ENCODE measurements at regions not wholly inside any gene's neighbourhood (a gene's known extent, or its start where the extent isn't known, plus 50 kb on each side); places are given as distances from the start of the nearest gene placed in this dataset.

DNA sequence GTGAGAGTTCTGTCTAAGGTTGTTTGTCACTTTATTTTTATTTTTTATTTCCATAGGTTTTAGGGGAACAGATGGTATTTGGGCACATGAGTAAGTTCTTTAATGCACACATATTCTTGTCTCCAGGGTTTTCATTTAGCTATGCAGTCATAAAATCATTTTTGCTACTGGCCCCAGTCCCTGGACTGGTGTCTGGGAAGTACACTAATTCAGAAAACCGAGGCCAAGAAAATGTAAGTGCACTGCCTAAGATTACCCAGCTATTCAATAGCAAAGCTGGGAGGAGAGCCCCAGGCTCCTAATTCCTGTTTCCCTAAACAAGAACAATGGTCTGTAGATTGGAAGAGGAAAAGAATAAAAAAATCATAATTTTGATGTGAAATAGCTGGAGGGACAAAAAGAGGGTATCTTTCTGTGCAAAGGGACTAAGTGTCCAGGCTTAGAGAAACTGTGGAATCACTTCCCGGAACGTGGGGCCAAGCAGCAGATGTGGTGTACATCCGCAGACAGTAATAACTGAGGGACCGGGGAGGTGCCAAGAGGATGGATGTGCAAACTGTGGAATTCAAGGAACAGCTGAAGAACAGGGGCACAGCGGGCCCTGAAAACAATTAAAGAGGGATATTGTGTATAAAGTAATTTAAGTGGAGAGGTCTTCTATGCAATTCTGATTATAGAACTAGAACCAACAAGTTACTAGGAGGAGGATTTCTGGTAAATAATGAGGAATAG is 236.3 kb downstream of the ACKR3 start:
- Histone ChIP-seq H3K4me1 (ENCODE audit: control insufficient read depth, low read depth, low read length) (no peaks in the 10 kb centered on the region), H3K27me3 (ENCODE audit: insufficient read depth, low read length, poor library complexity) (no peaks in the 10 kb centered on the region), H3K79me1 (ENCODE audit: low read length) (no peaks in the 10 kb centered on the region), H3K4me3 (ENCODE audit: low read length) (no peak overlapping the region), H4K5ac (ENCODE audit: low read length) (no peak overlapping the region), H3K9ac (ENCODE audit: low read length) (no peak overlapping the region), H2BK15ac (replicated peaks; ENCODE audit: low read depth) (no peak overlapping the region), H3K56ac (ENCODE audit: low read length) (no peak overlapping the region), H3K4ac (ENCODE audit: low read depth, low read length) (no peak overlapping the region), H2BK5ac (ENCODE audit: low read length) (no peak overlapping the region), H3K4me2 (ENCODE audit: low read length) (no peak overlapping the region), H4K8ac (ENCODE audit: low read depth, low read length) (no peak overlapping the region), H3K23ac (ENCODE audit: low read length) (no peak overlapping the region), H3K36me3 (ENCODE audit: control insufficient read depth, insufficient read depth, low read length) (no peaks in the 10 kb centered on the region), H2BK120ac (ENCODE audit: low read depth, low read length) (no peak overlapping the region), H3K79me2 (ENCODE audit: control insufficient read depth, insufficient read depth, low read length) (no peaks in the 10 kb centered on the region), H2AK5ac (ENCODE audit: low read length) (no peak overlapping the region), H3K27ac (ENCODE audit: low read depth, low read length) (no peak overlapping the region), H3K18ac (ENCODE audit: low read length) (no peak overlapping the region)
- no peak for DNase-seq
- no CpG with 5 or more reads among the region's 6 CpGs for WGBS (ENCODE audit: extremely low coverage, insufficient coverage, low lambda C conversion rate)

DNA sequence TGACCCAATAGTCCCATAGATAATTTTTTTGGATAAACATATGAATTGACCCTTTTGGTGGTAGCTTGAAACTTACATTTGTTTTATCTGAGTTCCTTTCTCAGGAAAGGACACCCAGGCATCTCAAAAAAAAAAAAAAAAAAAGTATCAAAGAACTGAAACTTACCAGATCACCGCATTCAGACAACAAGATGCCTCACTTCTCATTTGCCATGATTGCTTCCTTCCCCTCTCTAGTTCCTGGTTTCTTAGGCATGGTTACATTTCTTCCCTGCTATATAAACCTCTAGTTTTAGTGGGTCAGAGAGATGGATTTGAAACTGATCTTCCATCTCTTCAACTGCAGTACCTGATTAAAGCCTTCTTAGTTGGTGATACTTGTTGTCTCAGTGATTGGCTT is 240.1 kb downstream of the ACKR3 start:
- H3K4me3 ChIP-seq (ENCODE audit: low read length): no peak overlapping the region
- DNase-seq: no peak
- no peak overlapping the region for H2AK5ac ChIP-seq (ENCODE audit: low read length)
- no peak overlapping the region for H4K5ac ChIP-seq (ENCODE audit: low read length)
- H2BK120ac ChIP-seq (ENCODE audit: low read depth, low read length): no peak overlapping the region
- no peaks in the 10 kb centered on the region for H3K79me1 ChIP-seq (ENCODE audit: low read length)
- H3K27me3 ChIP-seq (ENCODE audit: insufficient read depth, low read length, poor library complexity): no peaks in the 10 kb centered on the region
- H3K56ac ChIP-seq (ENCODE audit: low read length): no peak overlapping the region
- H3K4me2 ChIP-seq (ENCODE audit: low read length): no peak overlapping the region
- no peak overlapping the region for H2BK15ac ChIP-seq (replicated peaks; ENCODE audit: low read depth)
- no peak overlapping the region for H4K8ac ChIP-seq (ENCODE audit: low read depth, low read length)
- no CpG with 5 or more reads among the region's 1 CpG for WGBS (ENCODE audit: extremely low coverage, insufficient coverage, low lambda C conversion rate)
- H3K4me1 ChIP-seq (ENCODE audit: control insufficient read depth, low read depth, low read length): no peaks in the 10 kb centered on the region
- no peak overlapping the region for H3K9ac ChIP-seq (ENCODE audit: low read length)
- H3K36me3 ChIP-seq (ENCODE audit: control insufficient read depth, insufficient read depth, low read length): no peaks in the 10 kb centered on the region
- H3K23ac ChIP-seq (ENCODE audit: low read length): no peak overlapping the region
- no peak overlapping the region for H3K18ac ChIP-seq (ENCODE audit: low read length)
- H2BK5ac ChIP-seq (ENCODE audit: low read length): no peak overlapping the region
- no peaks in the 10 kb centered on the region for H3K79me2 ChIP-seq (ENCODE audit: control insufficient read depth, insufficient read depth, low read length)
- H3K27ac ChIP-seq (ENCODE audit: low read depth, low read length): no peak overlapping the region
- H3K4ac ChIP-seq (ENCODE audit: low read depth, low read length): no peak overlapping the region

DNA sequence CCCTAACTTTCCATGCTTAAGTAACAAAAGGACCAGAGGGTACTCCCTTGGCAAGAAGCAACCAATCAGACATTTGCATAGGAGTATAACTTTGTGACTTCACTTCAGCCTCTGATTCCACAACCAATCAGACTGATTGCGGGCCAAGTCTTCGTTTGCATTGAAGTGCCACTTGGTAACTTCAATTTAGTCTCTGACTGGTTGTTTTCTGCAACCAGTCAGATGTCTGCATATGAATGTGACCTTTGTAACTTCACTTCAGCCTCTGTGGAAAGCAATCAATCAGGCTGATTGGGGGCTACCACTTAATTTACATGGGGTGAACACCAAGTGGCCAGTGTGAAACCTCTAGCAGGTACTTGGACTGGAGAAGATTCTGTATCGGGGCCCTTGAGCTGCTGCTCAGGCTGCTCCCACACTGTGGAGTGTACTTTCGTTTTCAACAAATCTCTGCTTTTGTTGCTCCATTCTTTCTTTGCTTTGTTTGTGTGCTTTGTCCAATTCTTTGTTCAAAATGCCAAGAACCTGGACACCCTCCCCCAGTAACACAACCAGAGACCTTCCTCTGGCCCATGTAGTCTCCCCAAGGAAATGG is 241.5 kb downstream of the ACKR3 start:
- Histone ChIP-seq H3K23ac (ENCODE audit: low read length) (no peak overlapping the region), H3K79me1 (ENCODE audit: low read length) (no peaks in the 10 kb centered on the region), H3K4me2 (ENCODE audit: low read length) (no peak overlapping the region), H3K56ac (ENCODE audit: low read length) (no peak overlapping the region), H4K5ac (ENCODE audit: low read length) (no peak overlapping the region), H2BK120ac (ENCODE audit: low read depth, low read length) (no peak overlapping the region), H2BK15ac (replicated peaks; ENCODE audit: low read depth) (no peak overlapping the region), H3K4me3 (ENCODE audit: low read length) (no peak overlapping the region), H3K4ac (ENCODE audit: low read depth, low read length) (no peak overlapping the region), H2AK5ac (ENCODE audit: low read length) (no peak overlapping the region), H3K36me3 (ENCODE audit: control insufficient read depth, insufficient read depth, low read length) (no peaks in the 10 kb centered on the region), H3K79me2 (ENCODE audit: control insufficient read depth, insufficient read depth, low read length) (no peaks in the 10 kb centered on the region), H3K18ac (ENCODE audit: low read length) (no peak overlapping the region), H2BK5ac (ENCODE audit: low read length) (no peak overlapping the region), H3K4me1 (ENCODE audit: control insufficient read depth, low read depth, low read length) (no peaks in the 10 kb centered on the region), H3K27me3 (ENCODE audit: insufficient read depth, low read length, poor library complexity) (no peaks in the 10 kb centered on the region), H4K8ac (ENCODE audit: low read depth, low read length) (no peak overlapping the region), H3K27ac (ENCODE audit: low read depth, low read length) (no peak overlapping the region), H3K9ac (ENCODE audit: low read length) (no peak overlapping the region)
- WGBS (ENCODE audit: extremely low coverage, insufficient coverage, low lambda C conversion rate): no CpG with 5 or more reads among the region's 4 CpGs
- DNase-seq: no peak

DNA sequence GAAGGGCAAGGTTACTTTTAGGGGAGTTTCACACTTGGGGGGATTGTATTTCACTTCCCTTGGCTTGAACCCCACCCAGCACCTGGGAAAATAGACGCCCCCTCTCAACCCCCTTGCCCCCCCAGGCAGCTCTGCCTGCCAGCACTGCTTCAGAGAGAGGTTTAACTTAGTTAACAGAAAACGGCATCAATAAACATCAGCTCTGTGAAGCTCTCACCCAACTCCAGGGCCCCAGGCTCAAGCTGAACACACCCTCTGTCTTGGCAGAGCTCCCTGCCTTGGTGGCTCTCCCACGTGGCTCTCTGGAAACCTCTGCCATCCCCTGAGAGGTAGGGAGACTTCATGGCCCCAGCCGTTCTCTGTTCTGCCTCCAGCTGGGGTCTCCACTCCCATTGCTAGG is 244.1 kb downstream of the ACKR3 start:
- DNase-seq: no peak
- Histone ChIP-seq H2BK5ac (ENCODE audit: low read length) (no peak overlapping the region), H3K79me2 (ENCODE audit: control insufficient read depth, insufficient read depth, low read length) (no peaks in the 10 kb centered on the region), H3K23ac (ENCODE audit: low read length) (no peak overlapping the region), H3K56ac (ENCODE audit: low read length) (no peak overlapping the region), H4K5ac (ENCODE audit: low read length) (no peak overlapping the region), H2AK5ac (ENCODE audit: low read length) (no peak overlapping the region), H3K27ac (ENCODE audit: low read depth, low read length) (no peak overlapping the region), H3K27me3 (ENCODE audit: insufficient read depth, low read length, poor library complexity) (no peaks in the 10 kb centered on the region), H3K18ac (ENCODE audit: low read length) (no peak overlapping the region), H3K4me1 (ENCODE audit: control insufficient read depth, low read depth, low read length) (no peaks in the 10 kb centered on the region), H3K79me1 (ENCODE audit: low read length) (no peaks in the 10 kb centered on the region), H2BK15ac (replicated peaks; ENCODE audit: low read depth) (no peak overlapping the region), H3K36me3 (ENCODE audit: control insufficient read depth, insufficient read depth, low read length) (no peaks in the 10 kb centered on the region), H3K4me2 (ENCODE audit: low read length) (no peak overlapping the region), H2BK120ac (ENCODE audit: low read depth, low read length) (no peak overlapping the region), H3K9ac (ENCODE audit: low read length) (no peak overlapping the region), H3K4me3 (ENCODE audit: low read length) (no peak overlapping the region), H4K8ac (ENCODE audit: low read depth, low read length) (no peak overlapping the region), H3K4ac (ENCODE audit: low read depth, low read length) (no peak overlapping the region)
- no CpG with 5 or more reads among the region's 4 CpGs for WGBS (ENCODE audit: extremely low coverage, insufficient coverage, low lambda C conversion rate)

DNA sequence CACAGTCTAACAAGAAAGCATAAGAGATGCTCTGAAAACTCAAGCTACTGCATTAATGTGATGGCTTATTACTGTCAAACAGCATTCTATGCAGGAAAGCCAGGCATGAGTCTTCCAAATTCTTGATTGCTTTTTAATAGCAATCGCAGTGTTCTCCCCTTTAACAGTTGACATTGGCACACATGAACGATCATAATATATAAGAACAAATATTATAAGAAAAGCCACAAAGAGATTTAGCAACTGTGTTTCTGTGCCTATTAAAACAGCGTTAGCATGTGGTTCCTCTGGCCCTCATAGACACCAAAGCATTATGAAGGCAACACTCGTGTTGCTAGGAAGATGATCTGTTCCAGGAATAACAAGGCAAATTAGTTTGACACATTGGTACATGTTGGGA is 245.0 kb downstream of the ACKR3 start:
- Histone ChIP-seq H4K5ac (ENCODE audit: low read length) (no peak overlapping the region), H3K4me1 (ENCODE audit: control insufficient read depth, low read depth, low read length) (no peaks in the 10 kb centered on the region), H4K8ac (ENCODE audit: low read depth, low read length) (no peak overlapping the region), H3K4ac (ENCODE audit: low read depth, low read length) (no peak overlapping the region), H3K27ac (ENCODE audit: low read depth, low read length) (no peak overlapping the region), H3K23ac (ENCODE audit: low read length) (no peak overlapping the region), H3K56ac (ENCODE audit: low read length) (no peak overlapping the region), H3K18ac (ENCODE audit: low read length) (no peak overlapping the region), H3K36me3 (ENCODE audit: control insufficient read depth, insufficient read depth, low read length) (no peaks in the 10 kb centered on the region), H3K79me1 (ENCODE audit: low read length) (no peaks in the 10 kb centered on the region), H2BK120ac (ENCODE audit: low read depth, low read length) (no peak overlapping the region), H2BK5ac (ENCODE audit: low read length) (no peak overlapping the region), H3K9ac (ENCODE audit: low read length) (no peak overlapping the region), H2AK5ac (ENCODE audit: low read length) (no peak overlapping the region), H3K27me3 (ENCODE audit: insufficient read depth, low read length, poor library complexity) (no peaks in the 10 kb centered on the region), H3K79me2 (ENCODE audit: control insufficient read depth, insufficient read depth, low read length) (no peaks in the 10 kb centered on the region), H3K4me3 (ENCODE audit: low read length) (no peak overlapping the region), H2BK15ac (replicated peaks; ENCODE audit: low read depth) (no peak overlapping the region), H3K4me2 (ENCODE audit: low read length) (no peak overlapping the region)
- WGBS (ENCODE audit: extremely low coverage, insufficient coverage, low lambda C conversion rate): no CpG with 5 or more reads among the region's 4 CpGs
- DNase-seq: no peak

DNA sequence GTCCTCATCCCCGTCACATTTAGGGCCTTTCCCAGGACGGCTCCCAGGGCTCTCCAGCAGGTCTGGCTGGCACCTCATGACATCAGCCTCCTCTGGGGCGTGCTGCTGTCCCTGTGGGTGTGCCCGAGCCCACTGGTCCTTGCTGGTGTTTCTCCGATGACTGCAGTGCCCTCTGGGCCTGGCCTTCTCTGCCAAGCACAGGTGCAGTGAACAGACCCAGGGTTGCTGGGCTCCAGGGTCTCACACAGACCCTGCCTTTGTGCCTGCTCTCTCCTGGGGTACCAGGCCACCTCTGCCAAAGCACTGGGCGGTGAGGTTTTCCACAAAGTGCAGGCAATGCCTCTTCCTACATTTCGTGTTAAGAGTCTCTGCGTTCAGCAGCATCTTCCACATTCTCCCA is 246.1 kb downstream of the ACKR3 start:
- Histone ChIP-seq H4K8ac (ENCODE audit: low read depth, low read length) (no peak overlapping the region), H3K4me1 (ENCODE audit: control insufficient read depth, low read depth, low read length) (no peaks in the 10 kb centered on the region), H3K23ac (ENCODE audit: low read length) (no peak overlapping the region), H3K79me1 (ENCODE audit: low read length) (no peaks in the 10 kb centered on the region), H4K5ac (ENCODE audit: low read length) (no peak overlapping the region), H2BK120ac (ENCODE audit: low read depth, low read length) (no peak overlapping the region), H3K27ac (ENCODE audit: low read depth, low read length) (no peak overlapping the region), H2AK5ac (ENCODE audit: low read length) (no peak overlapping the region), H2BK5ac (ENCODE audit: low read length) (no peak overlapping the region), H3K79me2 (ENCODE audit: control insufficient read depth, insufficient read depth, low read length) (no peaks in the 10 kb centered on the region), H3K9ac (ENCODE audit: low read length) (no peak overlapping the region), H2BK15ac (replicated peaks; ENCODE audit: low read depth) (no peak overlapping the region), H3K36me3 (ENCODE audit: control insufficient read depth, insufficient read depth, low read length) (no peaks in the 10 kb centered on the region), H3K4ac (ENCODE audit: low read depth, low read length) (no peak overlapping the region), H3K4me2 (ENCODE audit: low read length) (no peak overlapping the region), H3K27me3 (ENCODE audit: insufficient read depth, low read length, poor library complexity) (no peaks in the 10 kb centered on the region), H3K56ac (ENCODE audit: low read length) (no peak overlapping the region), H3K4me3 (ENCODE audit: low read length) (no peak overlapping the region), H3K18ac (ENCODE audit: low read length) (no peak overlapping the region)
- no CpG with 5 or more reads among the region's 8 CpGs for WGBS (ENCODE audit: extremely low coverage, insufficient coverage, low lambda C conversion rate)
- DNase-seq: no peak

Measured in mesendoderm (in vitro differentiated cells).